NCI-H128 (cell line): ENCODE measurements at regions not wholly inside any gene's neighbourhood (a gene's known extent, or its start where the extent isn't known, plus 50 kb on each side); places are given as distances from the start of the nearest gene placed in this dataset.
"Not testable (repeated sequence)": the region's sequence is repeated elsewhere in the genome, so short reads cannot be mapped to it uniquely, and the experiment has no call there.

Experiments used
- DNase-seq: peaks from one replicate; lab custom pipeline; 2025; ENCODE audit not compliant: unreplicated experiment; lab: John Stamatoyannopoulos, UW

- DNase-seq = no peak
Measured at GRCh38 chr7:52616552-52616951, 418.9 kb upstream of the POM121L12 start.

- DNase-seq = no peak
Measured at GRCh38 chr7:52615021-52615695, 420.3 kb upstream of the POM121L12 start.

GRCh38 chr7:52609511-52609910 is 425.9 kb upstream of the POM121L12 start:
- DNase-seq = no peak

- DNase-seq = no peak
Measured at GRCh38 chr7:52592698-52593097, 442.7 kb upstream of the POM121L12 start.

GRCh38 chr7:52586704-52587103 is 448.7 kb upstream of the POM121L12 start:
- DNase-seq = no peak

GRCh38 chr7:52584041-52584440 is 451.4 kb upstream of the POM121L12 start:
- DNase-seq = no peak

- not testable (repeated sequence) for DNase-seq
Measured at GRCh38 chr7:52573141-52573540, 462.3 kb upstream of the POM121L12 start.

GRCh38 chr7:52571026-52571425 is 464.4 kb upstream of the POM121L12 start:
- DNase-seq = no peak

- DNase-seq = no peak
Measured at GRCh38 chr7:52569151-52569550, 466.3 kb upstream of the POM121L12 start.

- no peak for DNase-seq
Measured at GRCh38 chr7:52565974-52566373, 469.5 kb upstream of the POM121L12 start.

GRCh38 chr7:52555805-52556204 is 479.6 kb upstream of the POM121L12 start:
- no peak for DNase-seq

GRCh38 chr7:52547308-52547910 is 488.0 kb upstream of the POM121L12 start:
- DNase-seq = no peak

GRCh38 chr7:52541198-52541765 is 494.2 kb upstream of the POM121L12 start:
- not testable (repeated sequence) for DNase-seq

GRCh38 chr7:52540041-52540440 is 495.4 kb upstream of the POM121L12 start:
- DNase-seq = no peak

- no peak for DNase-seq
Measured at GRCh38 chr7:52539414-52539813, 496.0 kb upstream of the POM121L12 start.

- DNase-seq = no peak
Measured at GRCh38 chr7:52537051-52537450, 498.4 kb upstream of the POM121L12 start.

- DNase-seq = no peak
Measured at GRCh38 chr7:52525772-52526341, 509.6 kb upstream of the POM121L12 start.

GRCh38 chr7:52518869-52519268 is 516.6 kb upstream of the POM121L12 start:
- no peak for DNase-seq

GRCh38 chr7:52512656-52513055 is 522.8 kb upstream of the POM121L12 start:
- no peak for DNase-seq

GRCh38 chr7:52507546-52508255 is 527.7 kb upstream of the POM121L12 start:
- no peak for DNase-seq

- DNase-seq = no peak
Measured at GRCh38 chr7:52506325-52506724, 529.1 kb upstream of the POM121L12 start.

GRCh38 chr7:52504561-52504960 is 530.9 kb upstream of the POM121L12 start:
- DNase-seq = no peak
